ENCODE measurements at regions not wholly inside any gene's neighbourhood (a gene's known extent, or its start where the extent isn't known, plus 50 kb on each side); places are given as distances from the start of the nearest gene placed in this dataset.

GRCh38 chr5:5986492-5987178 lies 391.7 kb downstream of the MED10 start:
- Mint-ChIP-seq H3K4me3 (ENCODE audit: unreplicated experiment) (no peak overlapping the region), H3K9me3 (ENCODE audit: unreplicated experiment) (no peaks in the 10 kb centered on the region), H3K36me3 (ENCODE audit: low read depth, unreplicated experiment) (no peaks in the 10 kb centered on the region), H3K27ac (ENCODE audit: unreplicated experiment) (no peak overlapping the region), H3K4me1 (ENCODE audit: low read depth, unreplicated experiment) (no peaks in the 10 kb centered on the region), H3K27me3 (ENCODE audit: low read depth, unreplicated experiment) (no peaks in the 10 kb centered on the region)
- Histone ChIP-seq H3K9me3 (ENCODE audit: insufficient read depth, low read depth, low read length) (no peaks in the 10 kb centered on the region), H3K27me3 (ENCODE audit: insufficient read depth, low read length) (no peaks in the 10 kb centered on the region), H3K27ac (ENCODE audit: low read depth, low read length) (no peak overlapping the region), H3K4me2 (ENCODE audit: low read length) (no peak overlapping the region), H3K4me1 (ENCODE audit: insufficient read depth, low read length) (no peaks in the 10 kb centered on the region), H2AFZ (ENCODE audit: low read depth, low read length) (no peak overlapping the region), H4K20me1 (ENCODE audit: insufficient read depth, low read length) (no peaks in the 10 kb centered on the region), H3K79me2 (ENCODE audit: insufficient read depth, low read length) (no peaks in the 10 kb centered on the region), H3K9ac (ENCODE audit: low read length) (no peak overlapping the region), H3K4me3 (ENCODE audit: insufficient read depth, low read depth, low read length) (no peak overlapping the region), H3K36me3 (ENCODE audit: insufficient read depth, low read length) (no peaks in the 10 kb centered on the region)
- FAIRE-seq (no peak), DNase-seq (ENCODE audit: low read depth) (no peak)
- TF ChIP-seq, protein P1, sequence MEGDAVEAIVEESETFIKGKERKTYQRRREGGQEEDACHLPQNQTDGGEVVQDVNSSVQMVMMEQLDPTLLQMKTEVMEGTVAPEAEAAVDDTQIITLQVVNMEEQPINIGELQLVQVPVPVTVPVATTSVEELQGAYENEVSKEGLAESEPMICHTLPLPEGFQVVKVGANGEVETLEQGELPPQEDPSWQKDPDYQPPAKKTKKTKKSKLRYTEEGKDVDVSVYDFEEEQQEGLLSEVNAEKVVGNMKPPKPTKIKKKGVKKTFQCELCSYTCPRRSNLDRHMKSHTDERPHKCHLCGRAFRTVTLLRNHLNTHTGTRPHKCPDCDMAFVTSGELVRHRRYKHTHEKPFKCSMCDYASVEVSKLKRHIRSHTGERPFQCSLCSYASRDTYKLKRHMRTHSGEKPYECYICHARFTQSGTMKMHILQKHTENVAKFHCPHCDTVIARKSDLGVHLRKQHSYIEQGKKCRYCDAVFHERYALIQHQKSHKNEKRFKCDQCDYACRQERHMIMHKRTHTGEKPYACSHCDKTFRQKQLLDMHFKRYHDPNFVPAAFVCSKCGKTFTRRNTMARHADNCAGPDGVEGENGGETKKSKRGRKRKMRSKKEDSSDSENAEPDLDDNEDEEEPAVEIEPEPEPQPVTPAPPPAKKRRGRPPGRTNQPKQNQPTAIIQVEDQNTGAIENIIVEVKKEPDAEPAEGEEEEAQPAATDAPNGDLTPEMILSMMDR (IDR thresholded peaks at IDR 0.05; ENCODE audit: insufficient read depth, low read depth, low read length), result no peak
- TF ChIP-seq EZH2 (IDR thresholded peaks at IDR 0.05; ENCODE audit: insufficient read depth, low read length), result no peak

DNA sequence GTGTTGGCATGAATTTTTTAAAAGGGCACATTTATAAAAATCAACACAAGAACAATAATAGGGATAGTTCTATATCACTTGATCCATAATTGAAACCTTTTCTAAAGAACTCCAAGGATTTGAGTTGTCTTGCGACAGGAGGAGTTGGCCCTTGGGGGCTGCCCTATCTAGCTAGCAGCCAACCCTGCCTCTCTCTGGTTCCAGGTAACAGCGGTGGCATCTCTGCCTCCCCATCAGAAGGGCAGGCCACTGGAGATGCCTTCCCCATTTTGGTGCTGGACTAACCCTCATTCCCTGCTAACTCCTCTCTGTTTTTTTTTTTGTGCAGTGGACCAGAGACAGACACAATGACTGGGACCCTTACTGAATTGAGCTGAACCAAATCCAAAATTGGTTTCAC lies 393.0 kb downstream of the MED10 start:
- Mint-ChIP-seq H3K27me3 (ENCODE audit: low read depth, unreplicated experiment) (no peaks in the 10 kb centered on the region), H3K36me3 (ENCODE audit: low read depth, unreplicated experiment) (no peaks in the 10 kb centered on the region), H3K4me3 (ENCODE audit: unreplicated experiment) (no peak overlapping the region), H3K27ac (ENCODE audit: unreplicated experiment) (no peak overlapping the region), H3K9me3 (ENCODE audit: unreplicated experiment) (no peaks in the 10 kb centered on the region), H3K4me1 (ENCODE audit: low read depth, unreplicated experiment) (peaks cover 2% of the 10 kb centered on the region)
- H3K4me1 ChIP-seq (ENCODE audit: insufficient read depth, low read length), result no peaks in the 10 kb centered on the region
- no peak overlapping the region for H2AFZ ChIP-seq (ENCODE audit: low read depth, low read length)
- no peaks in the 10 kb centered on the region for H3K27me3 ChIP-seq (ENCODE audit: insufficient read depth, low read length)
- no peaks in the 10 kb centered on the region for H3K79me2 ChIP-seq (ENCODE audit: insufficient read depth, low read length)
- H3K4me3 ChIP-seq (ENCODE audit: insufficient read depth, low read depth, low read length), result no peak overlapping the region
- H3K27ac ChIP-seq (ENCODE audit: low read depth, low read length), result no peak overlapping the region
- TF ChIP-seq, protein P1 (IDR thresholded peaks at IDR 0.05; ENCODE audit: insufficient read depth, low read depth, low read length), result no peak
- no peak for TF ChIP-seq EZH2 (IDR thresholded peaks at IDR 0.05; ENCODE audit: insufficient read depth, low read length)
- H3K9me3 ChIP-seq (ENCODE audit: insufficient read depth, low read depth, low read length), result no peaks in the 10 kb centered on the region
- no peak overlapping the region for H3K9ac ChIP-seq (ENCODE audit: low read length)
- H3K4me2 ChIP-seq (ENCODE audit: low read length), result no peak overlapping the region
- H4K20me1 ChIP-seq (ENCODE audit: insufficient read depth, low read length), result no peaks in the 10 kb centered on the region
- DNase-seq (ENCODE audit: low read depth) (no peak), FAIRE-seq (no peak)
- H3K36me3 ChIP-seq (ENCODE audit: insufficient read depth, low read length), result no peaks in the 10 kb centered on the region

GRCh38 chr5:5983261-5983980 lies 394.9 kb downstream of the MED10 start:
- H3K9me3 Mint-ChIP-seq (ENCODE audit: unreplicated experiment), result no peaks in the 10 kb centered on the region
- FAIRE-seq (no peak), DNase-seq (ENCODE audit: low read depth) (no peak)
- H3K4me1 Mint-ChIP-seq (ENCODE audit: low read depth, unreplicated experiment), result peaks cover 18% of the 10 kb centered on the region
- no peak overlapping the region for H3K27ac ChIP-seq (ENCODE audit: low read depth, low read length)
- H3K9ac ChIP-seq (ENCODE audit: low read length), result no peak overlapping the region
- H3K9me3 ChIP-seq (ENCODE audit: insufficient read depth, low read depth, low read length), result no peaks in the 10 kb centered on the region
- H3K36me3 ChIP-seq (ENCODE audit: insufficient read depth, low read length), result no peaks in the 10 kb centered on the region
- no peaks in the 10 kb centered on the region for H4K20me1 ChIP-seq (ENCODE audit: insufficient read depth, low read length)
- H3K4me3 Mint-ChIP-seq (ENCODE audit: unreplicated experiment), result no peak overlapping the region
- TF ChIP-seq, protein P1 (IDR thresholded peaks at IDR 0.05; ENCODE audit: insufficient read depth, low read depth, low read length), result no peak
- no peak for TF ChIP-seq EZH2 (IDR thresholded peaks at IDR 0.05; ENCODE audit: insufficient read depth, low read length)
- H3K27ac Mint-ChIP-seq (ENCODE audit: unreplicated experiment), result no peak overlapping the region
- no peaks in the 10 kb centered on the region for H3K27me3 ChIP-seq (ENCODE audit: insufficient read depth, low read length)
- H3K27me3 Mint-ChIP-seq (ENCODE audit: low read depth, unreplicated experiment), result no peaks in the 10 kb centered on the region
- no peak overlapping the region for H3K4me2 ChIP-seq (ENCODE audit: low read length)
- H3K4me1 ChIP-seq (ENCODE audit: insufficient read depth, low read length), result no peaks in the 10 kb centered on the region
- H3K4me3 ChIP-seq (ENCODE audit: insufficient read depth, low read depth, low read length), result no peak overlapping the region
- no peaks in the 10 kb centered on the region for H3K79me2 ChIP-seq (ENCODE audit: insufficient read depth, low read length)
- H3K36me3 Mint-ChIP-seq (ENCODE audit: low read depth, unreplicated experiment), result no peaks in the 10 kb centered on the region
- no peak overlapping the region for H2AFZ ChIP-seq (ENCODE audit: low read depth, low read length)
